WTC11 (cell line): ENCODE measurements at regions not wholly inside any gene's neighbourhood (a gene's known extent, or its start where the extent isn't known, plus 50 kb on each side); places are given as distances from the start of the nearest gene placed in this dataset.

Experiments used
- ATAC-seq: fragments of 200-7000 bp; cut with Tn5 transposase; 2 replicates; pipeline ENCODE4 v1.10.0; 2021; ENCODE audit warnings: mild to moderate bottlenecking, moderate library complexity
- CTCF ChIA-PET: fragments of 300-600 bp; sonication (Branson Sonifier 250); formaldehyde crosslinking; loops from one replicate; lab custom pipeline; 2021; ENCODE audit warnings: antibody characterized with exemption; lab: Charles Lee
- POLR2A ChIA-PET: fragments of 350-600 bp; sonication (Branson Sonifier 250); formaldehyde crosslinking; loops from one replicate; lab custom pipeline; 2021; ENCODE audit warnings: antibody characterized with exemption; lab: Charles Lee
- DNase-seq: peaks from one replicate; pipeline ENCODE4 v3.0.0; 2021; ENCODE audit warnings: low spot score
- H3K27ac Mint-ChIP-seq: 2 replicates; pipeline ENCODE4 v1.8.0; 2021; ENCODE audit warnings: mixed read lengths
- H3K27me3 Mint-ChIP-seq: 2 replicates; pipeline ENCODE4 v1.8.0; 2021; ENCODE audit warnings: low read depth, mild to moderate bottlenecking, moderate library complexity, mixed read lengths
- H3K36me3 Mint-ChIP-seq: 2 replicates; pipeline ENCODE4 v1.8.0; 2021; ENCODE audit warnings: mixed read lengths
- H3K4me1 Mint-ChIP-seq: 2 replicates; pipeline ENCODE4 v1.8.0; 2022; ENCODE audit warnings: mixed read lengths
- H3K4me3 Mint-ChIP-seq: 2 replicates; pipeline ENCODE4 v1.8.0; 2021; ENCODE audit warnings: mild to moderate bottlenecking, moderate library complexity, mixed read lengths
- H3K9me3 Mint-ChIP-seq: 2 replicates; pipeline ENCODE4 v1.8.0; 2021; ENCODE audit warnings: mixed read lengths
- ARID4B ChIP-seq: sonication (generic); formaldehyde crosslinking; IDR thresholded peaks from 2 replicates; pipeline ENCODE4 v1.8.0; 2023; ENCODE audit warnings: missing genetic modification reagents, mild to moderate bottlenecking, borderline replicate concordance
- FOXK1 ChIP-seq: sonication (generic); formaldehyde crosslinking; IDR thresholded peaks from 2 replicates; pipeline ENCODE4 v1.8.0; 2022; ENCODE audit warnings: mild to moderate bottlenecking, moderate library complexity, missing genetic modification reagents
- GRHL2 ChIP-seq: fragments of 250-450 bp; sonication (Bioruptor Pico); IDR thresholded peaks from 2 replicates; pipeline ENCODE4 v1.8.0; 2022; ENCODE audit warnings: mild to moderate bottlenecking, moderate library complexity; ENCODE audit not compliant: insufficient replicate concordance, severe bottlenecking
- IRF2 ChIP-seq: sonication (generic); formaldehyde crosslinking; IDR thresholded peaks from 2 replicates; pipeline ENCODE4 v1.8.0; 2022; ENCODE audit warnings: low read depth, missing genetic modification reagents, borderline replicate concordance
- NFYB ChIP-seq: sonication (generic); formaldehyde crosslinking; conservative IDR thresholded peaks from 2 replicates; pipeline ENCODE4 v1.8.0; 2022; ENCODE audit warnings: low read depth, missing genetic modification reagents
- NR1H2 ChIP-seq: sonication (generic); formaldehyde crosslinking; IDR thresholded peaks from 2 replicates; pipeline ENCODE4 v1.9.0; 2021; ENCODE audit warnings: mild to moderate bottlenecking, moderate library complexity, missing genetic modification reagents
- PREB ChIP-seq: sonication (generic); formaldehyde crosslinking; IDR thresholded peaks from 2 replicates; pipeline ENCODE4 v1.8.1; 2022; ENCODE audit warnings: mild to moderate bottlenecking, missing genetic modification reagents, moderate library complexity, borderline replicate concordance
- SOX15 ChIP-seq: fragments of 250-450 bp; sonication (Bioruptor Pico); IDR thresholded peaks from 2 replicates; pipeline ENCODE4 v1.9.0; 2021; ENCODE audit warnings: mild to moderate bottlenecking
- TEAD4 ChIP-seq: sonication (generic); formaldehyde crosslinking; IDR thresholded peaks from 2 replicates; pipeline ENCODE4 v1.8.0; 2022; ENCODE audit warnings: mild to moderate bottlenecking, missing genetic modification reagents
- USF2 ChIP-seq: sonication (generic); formaldehyde crosslinking; IDR thresholded peaks from 2 replicates; pipeline ENCODE4 v1.8.1; 2023; ENCODE audit warnings: mild to moderate bottlenecking, missing genetic modification reagents, moderate library complexity
- ZBTB21 ChIP-seq: sonication (generic); formaldehyde crosslinking; IDR thresholded peaks from 2 replicates; pipeline ENCODE4 v1.8.1; 2023; ENCODE audit warnings: mild to moderate bottlenecking, missing genetic modification reagents, borderline replicate concordance
- ZNF232 ChIP-seq: sonication (generic); formaldehyde crosslinking; IDR thresholded peaks from 2 replicates; pipeline ENCODE4 v1.8.0; 2022; ENCODE audit warnings: mild to moderate bottlenecking, missing genetic modification reagents
- ZNF281 ChIP-seq: sonication (generic); formaldehyde crosslinking; IDR thresholded peaks from 2 replicates; pipeline ENCODE4 v1.8.0; 2023; ENCODE audit warnings: mild to moderate bottlenecking, missing genetic modification reagents
- ZNF512 ChIP-seq: sonication (generic); formaldehyde crosslinking; IDR thresholded peaks from 2 replicates; pipeline ENCODE4 v1.8.1; 2022; ENCODE audit warnings: missing genetic modification reagents, borderline replicate concordance
- TF ChIP-seq, protein P1 (sequence below): sonication (generic); formaldehyde crosslinking; IDR thresholded peaks from 2 replicates; pipeline ENCODE4 v1.8.0; 2023; ENCODE audit warnings: missing genetic modification reagents
- TF ChIP-seq, protein P2 (sequence below): fragments of 250-450 bp; sonication (Bioruptor Pico); conservative IDR thresholded peaks from 2 replicates; pipeline ENCODE4 v1.9.0; 2021; ENCODE audit warnings: mild to moderate bottlenecking

DNA sequence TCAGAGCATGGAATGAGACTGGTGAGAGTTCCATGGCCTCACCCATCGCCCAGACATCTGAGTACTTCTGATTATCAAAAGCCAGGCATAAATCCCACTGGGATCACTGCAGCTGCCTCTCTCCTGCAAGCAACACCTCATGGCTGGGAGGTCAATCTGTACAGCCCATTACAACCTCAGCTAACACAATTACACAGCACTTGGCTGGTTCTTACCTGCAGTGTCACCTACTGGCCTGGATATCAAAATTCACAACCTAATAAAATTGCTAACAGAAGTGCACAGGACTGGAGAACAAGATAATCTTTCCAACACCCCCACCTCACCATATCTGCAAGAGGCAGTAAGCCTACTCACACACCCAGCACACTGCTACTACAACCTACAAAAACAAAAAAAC is 341.7 kb upstream of the NDST3 start:
- H3K4me3 Mint-ChIP-seq: no peak overlapping the region
- POLR2A ChIA-PET: no interaction called here
- CTCF ChIA-PET: interaction anchor here (1.0 kb wide), 1 partner anchor 245 kb away, joined by 3 read pairs; no protein-coding TSS in a partner anchor
- TF ChIP-seq USF2 (CRISPR knock-in tag) (no peak), ZNF512 (CRISPR knock-in tag) (no peak)
- no peaks in the 10 kb centered on the region for H3K27me3 Mint-ChIP-seq
- H3K9me3 Mint-ChIP-seq: no peaks in the 10 kb centered on the region
- no peak for DNase-seq
- no peaks in the 10 kb centered on the region for H3K4me1 Mint-ChIP-seq
- ATAC-seq: peak; percentile 18; the same call in 1 of the 2 replicates
- no peak overlapping the region for H3K27ac Mint-ChIP-seq
- H3K36me3 Mint-ChIP-seq: no peaks in the 10 kb centered on the region

DNA sequence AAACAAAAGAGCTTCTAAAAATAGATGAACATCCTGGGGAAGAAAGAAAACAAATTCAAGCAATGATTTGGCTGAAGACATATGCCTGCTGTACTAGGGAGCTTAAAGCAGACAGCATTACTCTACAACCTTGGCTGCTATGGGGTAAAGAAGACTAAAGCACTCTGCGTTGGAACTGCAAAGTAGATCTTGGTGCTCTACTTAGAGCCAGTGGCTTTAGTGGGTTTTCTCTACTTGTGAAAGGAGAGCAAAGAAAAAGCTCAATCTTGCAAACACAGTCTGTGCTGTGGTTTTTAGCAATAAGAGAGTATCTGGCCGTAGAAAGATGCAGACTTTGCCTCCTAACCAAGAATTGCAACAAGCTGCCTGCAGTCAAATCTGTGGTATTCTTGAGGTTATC is 334.7 kb upstream of the NDST3 start:
- POLR2A ChIA-PET: no interaction called here
- Mint-ChIP-seq H3K9me3 (no peaks in the 10 kb centered on the region), H3K4me3 (no peak overlapping the region)

GRCh38 chr4:117700111-117700892 is 334.0 kb upstream of the NDST3 start:
- no peak overlapping the region for H3K27ac Mint-ChIP-seq
- peak; percentile 78 for ATAC-seq
- POLR2A ChIA-PET: no interaction called here
- no peak for DNase-seq
- H3K4me1 Mint-ChIP-seq: no peaks in the 10 kb centered on the region
- CTCF ChIA-PET: interaction anchor here (0.5 to 2.4 kb wide), 26 partner anchors 8 to 849 kb away, joined by 3 to 10 read pairs (median 4); partner anchors contain the start of gene NDST3
- no peaks in the 10 kb centered on the region for H3K36me3 Mint-ChIP-seq
- H3K27me3 Mint-ChIP-seq: no peaks in the 10 kb centered on the region
- H3K9me3 Mint-ChIP-seq: no peaks in the 10 kb centered on the region
- H3K4me3 Mint-ChIP-seq: no peak overlapping the region
- TF ChIP-seq NR1H2 (CRISPR knock-in tag) (no peak), GRHL2 (CRISPR knock-in tag) (no peak), PREB (CRISPR knock-in tag) (no peak), FOXK1 (CRISPR knock-in tag) (no peak), TEAD4 (CRISPR knock-in tag) (no peak), ARID4B (CRISPR knock-in tag) (no peak), NFYB (CRISPR knock-in tag) (no peak), ZNF281 (CRISPR knock-in tag) (no peak), ZBTB21 (CRISPR knock-in tag) (no peak), IRF2 (CRISPR knock-in tag) (no peak)
- TF ChIP-seq, protein P1, sequence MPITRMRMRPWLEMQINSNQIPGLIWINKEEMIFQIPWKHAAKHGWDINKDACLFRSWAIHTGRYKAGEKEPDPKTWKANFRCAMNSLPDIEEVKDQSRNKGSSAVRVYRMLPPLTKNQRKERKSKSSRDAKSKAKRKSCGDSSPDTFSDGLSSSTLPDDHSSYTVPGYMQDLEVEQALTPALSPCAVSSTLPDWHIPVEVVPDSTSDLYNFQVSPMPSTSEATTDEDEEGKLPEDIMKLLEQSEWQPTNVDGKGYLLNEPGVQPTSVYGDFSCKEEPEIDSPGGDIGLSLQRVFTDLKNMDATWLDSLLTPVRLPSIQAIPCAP (CRISPR knock-in tag): no peak
- TF ChIP-seq, protein P2, sequence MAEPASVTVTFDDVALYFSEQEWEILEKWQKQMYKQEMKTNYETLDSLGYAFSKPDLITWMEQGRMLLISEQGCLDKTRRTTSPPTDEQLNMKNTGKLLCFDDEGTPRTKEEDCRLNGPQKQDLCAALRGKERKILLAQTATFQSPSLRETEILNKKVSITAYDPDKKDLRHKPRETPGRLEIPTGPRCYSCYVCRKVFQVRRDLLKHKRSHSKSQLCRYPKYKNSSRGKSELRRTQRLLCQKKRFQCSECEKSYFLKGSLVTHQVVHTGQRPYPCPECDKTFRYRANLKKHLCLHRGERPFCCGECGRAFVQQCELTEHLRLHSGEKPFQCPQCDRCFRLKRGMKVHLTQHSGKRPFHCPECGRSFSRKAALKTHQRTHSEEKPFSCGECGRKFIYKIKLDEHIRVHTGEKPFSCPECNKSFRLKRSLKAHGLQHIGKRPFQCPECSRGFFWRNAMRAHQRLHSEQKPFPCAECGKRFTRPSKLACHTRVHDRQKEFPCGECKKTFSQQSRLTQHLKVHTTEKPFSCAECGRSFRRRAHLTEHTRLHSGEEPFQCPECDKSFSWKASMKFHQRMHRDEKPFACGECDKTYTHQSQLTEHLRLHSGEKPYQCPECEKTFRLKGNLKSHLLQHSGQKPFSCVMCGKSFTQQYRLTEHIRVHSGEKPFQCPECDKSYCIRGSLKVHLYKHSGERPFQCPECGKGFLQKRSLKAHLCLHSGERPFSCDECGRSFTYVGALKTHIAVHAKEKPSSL (CRISPR knock-in tag): no peak

More for the DNA sequence above, 334.7 kb upstream of the NDST3 start:
- TF ChIP-seq SOX15 (CRISPR knock-in tag): no peak
- TF ChIP-seq TEAD4 (CRISPR knock-in tag): no peak
- no peak for TF ChIP-seq ZNF232 (CRISPR knock-in tag)
- no peak for ATAC-seq
- CTCF ChIA-PET: interaction anchor here (1.2 to 2.4 kb wide), 4 partner anchors 19 to 849 kb away, joined by 4 to 10 read pairs (median 5); no protein-coding TSS in a partner anchor
- no peak for DNase-seq
- Mint-ChIP-seq H3K27ac (no peak overlapping the region), H3K4me1 (no peaks in the 10 kb centered on the region), H3K27me3 (no peaks in the 10 kb centered on the region), H3K36me3 (no peaks in the 10 kb centered on the region)
